Loucy (cell line): ENCODE measurements at regions not wholly inside any gene's neighbourhood (a gene's known extent, or its start where the extent isn't known, plus 50 kb on each side); places are given as distances from the start of the nearest gene placed in this dataset.

Experiments used
- CTCF ChIP-seq: fragments of 200-600 bp; sonication (generic); conservative IDR thresholded peaks from 2 replicates; pipeline ENCODE4 v1.5.1; 2014; ENCODE audit warnings: mild to moderate bottlenecking, antibody characterized with exemption, low read length
- EZH2phosphoT487 ChIP-seq: fragments of 200-600 bp; IDR thresholded peaks from 2 replicates; pipeline ENCODE4 v1.6.1; 2018; ENCODE audit warnings: antibody characterized with exemption, mild to moderate bottlenecking, moderate library complexity, borderline replicate concordance

GRCh38 chr15:39181056-39181747, 399.7 kb upstream of the THBS1 start:
- TF ChIP-seq CTCF (no peak), EZH2phosphoT487 (no peak)
